ENCODE measurements at regions not wholly inside any gene's neighbourhood (a gene's known extent, or its start where the extent isn't known, plus 50 kb on each side); places are given as distances from the start of the nearest gene placed in this dataset.

- Histone ChIP-seq H3K4me3 (peak overlapping the region; percentile 35 to 74 (median 64)), H3K4me1 (peaks cover 0 to 30% (median 15%) of the 10 kb centered on the region in 12 donors), H3K27me3 (no peaks in the 10 kb centered on the region), H3K27ac (peak overlapping the region; percentile 61 to 96 (median 90)), H3K36me3 (no peaks in the 10 kb centered on the region), H3K9me3 (no peaks in the 10 kb centered on the region)
- intact Hi-C loops (cut with DNase I) = loop anchor here in 7 of 10 donors (2.0 to 10.0 kb wide), 6 partner anchors 33 to 293 kb away; partner anchors contain the start of gene ZSWIM6 (in 3 of the 7)
- 4 to 14% (median 7%) methylated on average over 21 to 76 of the region's 76 CpGs for WGBS, 4 donors
- DNase-seq (peak; percentile 79 to 91 (median 87)), ATAC-seq (peak; percentile 94 to 98 (median 98))
- TF ChIP-seq POLR2A (IDR thresholded peaks at IDR 0.05) (peak in 1 of 2 donors; percentile 43), CTCF (IDR thresholded peaks at IDR 0.05) (peak in 2 of 12 donors; percentile 13 to 15)
These were observed 293.9 kb downstream of the ZSWIM6 start for GRCh38 chr5:61625681-61626621.

DNA sequence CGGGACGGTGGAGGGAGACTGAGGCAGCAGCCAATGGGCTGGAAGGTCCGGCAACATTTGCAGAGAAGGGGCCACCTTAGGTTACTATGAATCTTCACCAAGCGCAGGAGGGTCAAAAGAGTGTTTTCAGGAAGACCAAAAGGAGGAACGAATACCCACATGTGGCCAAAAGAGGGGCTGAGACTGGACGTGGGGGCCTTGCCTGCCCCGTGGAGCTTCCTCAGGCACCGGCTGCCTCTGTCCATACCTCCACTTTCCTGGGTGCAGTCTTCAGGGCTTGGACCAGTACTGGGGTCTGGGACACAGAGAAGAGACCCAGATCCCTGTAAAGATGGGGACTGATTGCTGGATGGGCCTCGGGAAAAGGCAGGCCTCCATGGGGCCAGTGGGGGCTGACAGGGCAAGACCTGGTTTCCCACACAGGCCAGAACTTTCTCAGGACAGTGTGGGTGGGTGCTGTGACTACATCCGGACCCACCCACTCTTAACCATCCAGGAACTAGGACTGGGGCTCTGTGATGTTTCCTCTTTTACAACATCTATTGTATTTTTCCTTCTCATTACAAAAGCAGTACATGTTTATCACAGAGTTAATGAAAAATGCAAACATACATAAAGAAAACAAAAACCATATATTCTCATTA, 294.7 kb downstream of the ZSWIM6 start:
- H3K9me3 ChIP-seq = no peaks in the 10 kb centered on the region
- H3K27me3 ChIP-seq = no peaks in the 10 kb centered on the region
- H3K4me1 ChIP-seq = peaks cover 0 to 34% (median 22%) of the 10 kb centered on the region in 12 donors
- TF ChIP-seq POLR2A (IDR thresholded peaks at IDR 0.05) = no peak
- no peak for TF ChIP-seq CTCF (IDR thresholded peaks at IDR 0.05)
- DNase-seq (peak in 1 of 5 donors; percentile 35), ATAC-seq (peak in 3 of 4 donors; percentile 32 to 47 (median 43))
- intact Hi-C loops (cut with DNase I) = loop anchor here in 6 of 10 donors (2.0 to 10.0 kb wide), 5 partner anchors 32 to 294 kb away; partner anchors contain the start of gene ZSWIM6 (in 3 of the 6)
- H3K36me3 ChIP-seq = no peaks in the 10 kb centered on the region
- WGBS, 4 donors = 54 to 58% (median 56%) methylated on average over 10 of the region's 10 CpGs
- peak overlapping the region; percentile 61 to 96 (median 90) for H3K27ac ChIP-seq
- H3K4me3 ChIP-seq = peak overlapping the region; percentile 35 to 74 (median 64)

DNA sequence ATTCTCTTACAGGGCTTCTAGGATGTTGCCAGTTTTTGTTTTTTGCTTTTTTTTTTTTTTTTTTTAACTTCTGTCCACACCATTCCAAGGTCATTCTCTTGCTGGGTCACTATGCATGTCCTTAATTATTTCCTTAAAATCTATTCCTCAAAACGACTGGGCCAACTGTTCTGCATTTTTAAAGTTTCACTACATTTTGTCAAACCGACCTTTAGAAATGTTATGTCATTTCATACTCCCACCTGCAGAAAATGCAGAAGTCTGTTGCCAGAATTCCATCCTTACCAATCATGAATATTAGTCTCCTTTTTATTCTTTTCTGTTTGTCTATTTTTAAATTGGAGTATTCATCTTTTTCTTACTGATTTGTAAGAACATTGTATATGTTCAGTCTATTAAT, 295.5 kb downstream of the ZSWIM6 start:
- TF ChIP-seq POLR2A (IDR thresholded peaks at IDR 0.05) (no peak), CTCF (IDR thresholded peaks at IDR 0.05) (no peak)
- Histone ChIP-seq H3K4me1 (peaks cover 0 to 38% (median 25%) of the 10 kb centered on the region in 12 donors), H3K4me3 (no peak overlapping the region), H3K9me3 (no peaks in the 10 kb centered on the region), H3K36me3 (no peaks in the 10 kb centered on the region), H3K27ac (peak overlapping the region in 1 of 12 donors; percentile 94), H3K27me3 (no peaks in the 10 kb centered on the region)
- 62 to 74% (median 72%) methylated on average over 2 of the region's 2 CpGs for WGBS, 4 donors
- intact Hi-C loops (cut with DNase I) = loop anchor here in 6 of 10 donors (2.0 to 10.0 kb wide), 5 partner anchors 31 to 295 kb away; partner anchors contain the start of gene ZSWIM6 (in 3 of the 6)
- ATAC-seq = no peak
- DNase-seq = no peak
